HG03378 (cell line): ENCODE measurements at regions not wholly inside any gene's neighbourhood (a gene's known extent, or its start where the extent isn't known, plus 50 kb on each side); places are given as distances from the start of the nearest gene placed in this dataset.

ENCODE experiments used
- ATAC-seq: cut with Tn5 transposase; IDR thresholded peaks from one replicate; pipeline ENCODE4 v1.9.1; 2021; ENCODE audit warnings: mild to moderate bottlenecking, moderate library complexity; ENCODE audit not compliant: unreplicated experiment

- ATAC-seq: no peak
These were observed 911.7 kb upstream of the SLITRK6 start for GRCh38 chr13:86710896-86711295.

GRCh38 chr13:86714495-86714894 is 915.3 kb upstream of the SLITRK6 start:
- no peak for ATAC-seq

- ATAC-seq: no peak
These were observed 925.9 kb upstream of the SLITRK6 start for GRCh38 chr13:86725105-86725504.

GRCh38 chr13:86729206-86729605 is 930.0 kb upstream of the SLITRK6 start:
- no peak for ATAC-seq

GRCh38 chr13:86731987-86732386 is 932.8 kb upstream of the SLITRK6 start:
- ATAC-seq: no peak

- ATAC-seq: no peak
These were observed 933.7 kb upstream of the SLITRK5 start for GRCh38 chr13:86737334-86737932.

- no peak for ATAC-seq
These were observed 929.3 kb upstream of the SLITRK5 start for GRCh38 chr13:86741762-86742285.

GRCh38 chr13:86757236-86757978 is 913.8 kb upstream of the SLITRK5 start:
- no peak for ATAC-seq

GRCh38 chr13:86758116-86758515 is 913.1 kb upstream of the SLITRK5 start:
- no peak for ATAC-seq

- ATAC-seq: no peak
These were observed 910.6 kb upstream of the SLITRK5 start for GRCh38 chr13:86760620-86761019.

- ATAC-seq: no peak
These were observed 905.7 kb upstream of the SLITRK5 start for GRCh38 chr13:86765462-86765861.

- no peak for ATAC-seq
These were observed 882.6 kb upstream of the SLITRK5 start for GRCh38 chr13:86788616-86789015.

GRCh38 chr13:86792153-86792651 is 879.0 kb upstream of the SLITRK5 start:
- ATAC-seq: no peak

GRCh38 chr13:86795858-86796257 is 875.3 kb upstream of the SLITRK5 start:
- no peak for ATAC-seq

- ATAC-seq: no peak
These were observed 860.8 kb upstream of the SLITRK5 start for GRCh38 chr13:86810361-86810760.

- ATAC-seq: no peak
These were observed 858.0 kb upstream of the SLITRK5 start for GRCh38 chr13:86813198-86813597.

GRCh38 chr13:86825410-86825809 is 845.8 kb upstream of the SLITRK5 start:
- ATAC-seq: no peak

- ATAC-seq: no peak
These were observed 844.9 kb upstream of the SLITRK5 start for GRCh38 chr13:86826232-86826631.

- ATAC-seq: no peak
These were observed 841.1 kb upstream of the SLITRK5 start for GRCh38 chr13:86830046-86830445.

GRCh38 chr13:86831084-86831483 is 840.1 kb upstream of the SLITRK5 start:
- no peak for ATAC-seq

GRCh38 chr13:86838411-86839120 is 832.6 kb upstream of the SLITRK5 start:
- no peak for ATAC-seq

GRCh38 chr13:86839221-86839620 is 832.0 kb upstream of the SLITRK5 start:
- no peak for ATAC-seq
